Fibroblast of mammary gland (primary cell): ENCODE measurements at regions not wholly inside any gene's neighbourhood (a gene's known extent, or its start where the extent isn't known, plus 50 kb on each side); places are given as distances from the start of the nearest gene placed in this dataset.

Experiments
- DNase-seq: peaks from one replicate; pipeline ENCODE4 v3.0.0-alpha.2; 2010; ENCODE audit warnings: low read depth
- H3K4me3 ChIP-seq: 2 replicates; pipeline ENCODE4 v1.5.1; 2011; ENCODE audit warnings: low read depth, mild to moderate bottlenecking, low read length, moderate library complexity; ENCODE audit not compliant: control insufficient read depth
- TF ChIP-seq, protein P1 (sequence below): conservative IDR thresholded peaks from 2 replicates; pipeline ENCODE4 v1.5.1; 2011; ENCODE audit warnings: low read depth, low read length, inconsistent platforms; ENCODE audit not compliant: control insufficient read depth, insufficient read depth

DNA sequence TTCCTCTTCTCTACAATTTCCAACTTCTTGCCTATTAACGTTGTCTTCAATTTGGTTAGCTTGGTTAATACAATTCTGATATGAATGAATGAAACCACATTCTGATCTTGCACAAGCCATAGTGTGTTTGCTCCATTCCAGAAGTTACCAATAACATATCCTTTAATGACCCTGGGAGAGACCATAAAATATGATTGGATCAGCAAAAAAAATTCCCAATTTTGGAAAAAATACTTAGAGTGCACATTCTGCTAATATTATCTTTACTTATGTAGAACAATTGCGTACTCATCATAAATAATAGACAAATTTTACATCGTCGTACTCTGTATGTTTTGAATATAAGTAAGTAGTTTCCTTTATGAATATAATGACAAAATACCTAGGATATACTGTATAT is 117.2 kb downstream of the SLITRK5 start:
- TF ChIP-seq, protein P1, sequence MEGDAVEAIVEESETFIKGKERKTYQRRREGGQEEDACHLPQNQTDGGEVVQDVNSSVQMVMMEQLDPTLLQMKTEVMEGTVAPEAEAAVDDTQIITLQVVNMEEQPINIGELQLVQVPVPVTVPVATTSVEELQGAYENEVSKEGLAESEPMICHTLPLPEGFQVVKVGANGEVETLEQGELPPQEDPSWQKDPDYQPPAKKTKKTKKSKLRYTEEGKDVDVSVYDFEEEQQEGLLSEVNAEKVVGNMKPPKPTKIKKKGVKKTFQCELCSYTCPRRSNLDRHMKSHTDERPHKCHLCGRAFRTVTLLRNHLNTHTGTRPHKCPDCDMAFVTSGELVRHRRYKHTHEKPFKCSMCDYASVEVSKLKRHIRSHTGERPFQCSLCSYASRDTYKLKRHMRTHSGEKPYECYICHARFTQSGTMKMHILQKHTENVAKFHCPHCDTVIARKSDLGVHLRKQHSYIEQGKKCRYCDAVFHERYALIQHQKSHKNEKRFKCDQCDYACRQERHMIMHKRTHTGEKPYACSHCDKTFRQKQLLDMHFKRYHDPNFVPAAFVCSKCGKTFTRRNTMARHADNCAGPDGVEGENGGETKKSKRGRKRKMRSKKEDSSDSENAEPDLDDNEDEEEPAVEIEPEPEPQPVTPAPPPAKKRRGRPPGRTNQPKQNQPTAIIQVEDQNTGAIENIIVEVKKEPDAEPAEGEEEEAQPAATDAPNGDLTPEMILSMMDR = no peak

DNA sequence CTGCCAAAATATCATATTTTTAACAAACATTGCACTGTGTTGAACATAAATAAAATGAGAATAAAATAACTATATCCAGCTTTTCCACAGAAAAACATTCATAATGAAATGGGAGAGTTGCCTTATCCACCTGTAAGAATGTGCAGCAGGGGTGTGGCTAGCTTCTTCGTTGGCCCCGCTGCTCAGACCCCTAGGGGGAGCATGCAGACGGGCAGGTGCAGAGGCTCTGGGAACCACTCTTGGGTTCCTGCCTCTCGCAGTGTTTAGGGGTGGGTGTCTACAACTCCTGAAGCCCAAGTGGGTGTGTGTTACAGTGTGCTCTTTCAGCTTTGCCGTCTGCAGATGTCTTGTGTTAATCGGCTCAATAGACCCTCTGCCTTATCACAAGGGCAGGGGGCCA is 121.7 kb downstream of the SLITRK5 start:
- no peak for DNase-seq
- TF ChIP-seq, protein P1 = no peak
- H3K4me3 ChIP-seq = no peak overlapping the region

More for the DNA sequence above, 117.2 kb downstream of the SLITRK5 start:
- no peak overlapping the region for H3K4me3 ChIP-seq
- no peak for DNase-seq

DNA sequence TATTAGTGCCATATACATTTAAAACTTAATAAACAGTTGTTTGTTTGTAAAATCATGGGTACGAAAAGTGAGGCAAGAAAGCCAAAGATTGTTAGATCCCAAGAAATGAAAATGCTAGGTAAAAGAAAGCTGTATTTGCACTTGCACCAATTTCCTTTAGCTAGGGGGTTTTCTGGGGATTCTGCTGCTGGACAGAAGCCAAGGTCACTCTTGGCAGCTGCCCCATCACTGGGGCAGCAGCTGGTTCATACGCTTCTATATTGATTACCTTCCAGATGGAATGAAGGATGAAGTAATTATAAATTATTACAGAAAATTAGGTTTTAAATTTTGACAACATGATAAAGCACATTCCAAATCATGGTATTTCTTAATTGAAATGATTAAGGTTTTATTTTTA is 127.4 kb downstream of the SLITRK5 start:
- DNase-seq = no peak
- TF ChIP-seq, protein P1 = no peak
- H3K4me3 ChIP-seq = no peak overlapping the region

DNA sequence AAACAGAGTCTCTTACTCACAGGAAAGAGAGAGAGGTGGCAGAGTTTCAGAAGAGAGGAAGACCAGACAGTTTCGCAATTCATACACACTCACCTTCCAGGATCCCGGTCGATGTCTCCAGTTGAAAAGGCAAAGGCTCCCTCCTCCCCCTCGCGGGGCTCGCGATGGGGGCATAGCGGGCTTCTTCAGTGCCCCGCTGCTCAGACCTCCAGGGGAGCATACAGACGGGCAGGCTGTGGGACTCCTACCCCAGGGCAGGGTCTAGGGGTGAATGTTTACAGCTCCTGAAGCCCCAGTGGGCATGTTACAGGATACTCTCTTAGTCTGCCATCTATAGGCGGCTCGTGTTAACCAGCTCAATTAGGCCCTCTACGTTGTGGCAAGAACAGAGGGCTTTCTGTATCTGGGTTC is 139.2 kb downstream of the SLITRK5 start:
- DNase-seq = peak; percentile 3
- H3K4me3 ChIP-seq = no peak overlapping the region
- TF ChIP-seq, protein P1 = no peak

DNA sequence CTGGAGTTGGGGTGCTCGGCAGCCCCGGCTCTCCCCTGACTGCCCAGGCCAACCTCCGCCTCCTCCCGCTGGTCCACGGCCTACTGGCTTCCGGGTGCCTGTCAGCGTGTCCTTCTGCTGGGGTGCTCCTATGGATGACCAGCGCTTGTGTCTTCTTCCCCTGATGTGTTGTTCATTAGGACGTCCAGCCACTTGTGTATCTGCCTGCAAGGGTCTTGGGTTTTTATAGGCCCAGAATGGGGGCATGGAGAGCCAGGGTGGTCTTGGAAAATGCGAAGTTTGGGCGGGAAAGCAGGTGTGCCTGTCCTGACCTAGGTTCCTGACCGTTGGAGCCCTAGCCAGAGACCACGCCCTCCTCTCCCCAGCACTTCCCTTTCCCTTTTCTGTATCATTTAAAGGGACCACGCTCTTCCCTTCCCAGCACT is 139.8 kb downstream of the SLITRK5 start:
- no peak overlapping the region for H3K4me3 ChIP-seq
- DNase-seq = no peak
- TF ChIP-seq, protein P1 = no peak

DNA sequence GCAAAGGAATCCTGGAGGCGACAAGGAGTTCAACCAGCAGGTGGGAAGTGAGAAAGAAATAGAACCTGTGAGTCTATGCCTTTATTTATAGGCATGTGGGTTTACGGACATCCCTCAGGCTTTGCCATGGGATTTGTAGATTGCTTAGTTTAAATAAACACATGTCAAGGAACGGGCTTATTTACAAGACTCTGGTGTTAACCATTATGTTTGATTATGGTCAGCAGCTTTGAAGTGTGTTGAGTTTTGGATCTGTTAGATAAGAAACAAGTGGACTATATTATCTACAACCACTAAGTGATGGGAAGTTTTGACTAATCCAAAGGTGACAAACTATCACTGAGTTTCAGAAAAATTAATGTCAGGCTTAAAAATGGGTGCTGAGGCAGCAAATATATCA is 143.2 kb downstream of the SLITRK5 start:
- TF ChIP-seq, protein P1 = no peak
- H3K4me3 ChIP-seq = no peak overlapping the region
- no peak for DNase-seq

DNA sequence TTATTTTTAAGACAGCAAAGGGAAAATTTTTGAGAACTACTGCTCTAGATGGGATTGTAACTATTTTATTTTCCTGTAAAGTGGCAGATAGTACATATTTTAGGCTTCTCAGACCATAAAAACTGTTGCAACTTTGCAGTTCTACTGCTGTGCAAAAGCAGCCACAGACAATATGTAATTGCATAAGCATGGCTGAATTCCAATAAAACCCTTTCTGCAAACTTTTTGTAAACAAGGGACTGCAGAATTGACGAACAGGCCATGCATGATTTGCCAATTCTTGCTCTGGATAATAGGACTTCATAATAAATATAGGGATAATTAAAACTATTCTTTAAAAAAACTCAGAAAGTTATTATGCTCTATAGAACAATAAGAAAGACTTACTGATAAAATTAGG is 149.1 kb downstream of the SLITRK5 start:
- peak; percentile 10 for DNase-seq
- TF ChIP-seq, protein P1 = no peak
- H3K4me3 ChIP-seq = no peak overlapping the region
